HL-60 (cell line): ENCODE measurements at regions not wholly inside any gene's neighbourhood (a gene's known extent, or its start where the extent isn't known, plus 50 kb on each side); places are given as distances from the start of the nearest gene placed in this dataset.
"Not testable (repeated sequence)": the region's sequence is repeated elsewhere in the genome, so short reads cannot be mapped to it uniquely, and the experiment has no call there.

Experiments
- CTCF ChIP-seq: IDR thresholded peaks from one replicate; pipeline ENCODE4 v1.5.1; 2011; ENCODE audit warnings: low read length, control low read depth, inconsistent platforms; ENCODE audit not compliant: insufficient read depth
- GABPA ChIP-seq: IDR thresholded peaks from 2 replicates; pipeline ENCODE4 v1.6.1; 2012; ENCODE audit warnings: low read depth
- POLR2AphosphoS5 ChIP-seq: IDR thresholded peaks from 2 replicates; pipeline ENCODE4 v1.6.1; 2012; ENCODE audit warnings: low read depth
- SPI1 ChIP-seq: IDR thresholded peaks from 2 replicates; pipeline ENCODE4 v1.6.1; 2012; ENCODE audit warnings: low read depth, mild to moderate bottlenecking, borderline replicate concordance
- TF ChIP-seq, protein P1 (sequence below): IDR thresholded peaks from 2 replicates; pipeline ENCODE4 v1.6.1; 2012; ENCODE audit warnings: low read depth; ENCODE audit not compliant: insufficient replicate concordance

- not testable (repeated sequence) for TF ChIP-seq CTCF, POLR2AphosphoS5, SPI1, GABPA
- TF ChIP-seq, protein P1, sequence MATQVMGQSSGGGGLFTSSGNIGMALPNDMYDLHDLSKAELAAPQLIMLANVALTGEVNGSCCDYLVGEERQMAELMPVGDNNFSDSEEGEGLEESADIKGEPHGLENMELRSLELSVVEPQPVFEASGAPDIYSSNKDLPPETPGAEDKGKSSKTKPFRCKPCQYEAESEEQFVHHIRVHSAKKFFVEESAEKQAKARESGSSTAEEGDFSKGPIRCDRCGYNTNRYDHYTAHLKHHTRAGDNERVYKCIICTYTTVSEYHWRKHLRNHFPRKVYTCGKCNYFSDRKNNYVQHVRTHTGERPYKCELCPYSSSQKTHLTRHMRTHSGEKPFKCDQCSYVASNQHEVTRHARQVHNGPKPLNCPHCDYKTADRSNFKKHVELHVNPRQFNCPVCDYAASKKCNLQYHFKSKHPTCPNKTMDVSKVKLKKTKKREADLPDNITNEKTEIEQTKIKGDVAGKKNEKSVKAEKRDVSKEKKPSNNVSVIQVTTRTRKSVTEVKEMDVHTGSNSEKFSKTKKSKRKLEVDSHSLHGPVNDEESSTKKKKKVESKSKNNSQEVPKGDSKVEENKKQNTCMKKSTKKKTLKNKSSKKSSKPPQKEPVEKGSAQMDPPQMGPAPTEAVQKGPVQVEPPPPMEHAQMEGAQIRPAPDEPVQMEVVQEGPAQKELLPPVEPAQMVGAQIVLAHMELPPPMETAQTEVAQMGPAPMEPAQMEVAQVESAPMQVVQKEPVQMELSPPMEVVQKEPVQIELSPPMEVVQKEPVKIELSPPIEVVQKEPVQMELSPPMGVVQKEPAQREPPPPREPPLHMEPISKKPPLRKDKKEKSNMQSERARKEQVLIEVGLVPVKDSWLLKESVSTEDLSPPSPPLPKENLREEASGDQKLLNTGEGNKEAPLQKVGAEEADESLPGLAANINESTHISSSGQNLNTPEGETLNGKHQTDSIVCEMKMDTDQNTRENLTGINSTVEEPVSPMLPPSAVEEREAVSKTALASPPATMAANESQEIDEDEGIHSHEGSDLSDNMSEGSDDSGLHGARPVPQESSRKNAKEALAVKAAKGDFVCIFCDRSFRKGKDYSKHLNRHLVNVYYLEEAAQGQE: not testable (repeated sequence)
Observed at GRCh38 chr15:19972582-19972981, 569.0 kb downstream of the GOLGA6L6 start.
